HEK293T (cell line): ENCODE measurements at regions not wholly inside any gene's neighbourhood (a gene's known extent, or its start where the extent isn't known, plus 50 kb on each side); places are given as distances from the start of the nearest gene placed in this dataset.

ENCODE experiments used
- CTCF ChIA-PET: fragments of 350-600 bp; formaldehyde crosslinking; extraction: SDS; loops from one replicate; lab custom pipeline; 2021; ENCODE audit warnings: antibody characterized with exemption, inconsistent platforms; lab: Yijun Ruan, JAX
- POLR2A ChIA-PET: fragments of 350-600 bp; formaldehyde crosslinking; extraction: SDS; loops from one replicate; lab custom pipeline; 2020; ENCODE audit warnings: antibody characterized with exemption, inconsistent platforms; lab: Yijun Ruan, JAX
- DNase-seq: peaks from one replicate; pipeline ENCODE4 v3.0.0; 2012; ENCODE audit warnings: mixed read lengths; ENCODE audit errors: extremely low spot score
- ARNT ChIP-seq: fragments of 450-650 bp; IDR thresholded peaks from 2 replicates; pipeline ENCODE4 v1.6.1; 2017; ENCODE audit warnings: mild to moderate bottlenecking
- BHLHE40 ChIP-seq: fragments of 450-650 bp; IDR thresholded peaks from 2 replicates; pipeline ENCODE4 v1.6.1; 2016; ENCODE audit warnings: mild to moderate bottlenecking, moderate library complexity, borderline replicate concordance
- CTBP1 ChIP-seq: fragments of 450-650 bp; IDR thresholded peaks from 2 replicates; pipeline ENCODE4 v1.6.1; 2016; ENCODE audit warnings: borderline replicate concordance
- ELF4 ChIP-seq: fragments of 450-650 bp; IDR thresholded peaks from 2 replicates; pipeline ENCODE4 v1.6.1; 2017; ENCODE audit warnings: antibody characterized with exemption
- FOXA1 ChIP-seq: fragments of 450-650 bp; IDR thresholded peaks from 2 replicates; pipeline ENCODE4 v1.6.1; 2016; ENCODE audit warnings: mild to moderate bottlenecking
- FOXK2 ChIP-seq: fragments of 450-650 bp; IDR thresholded peaks from 2 replicates; pipeline ENCODE4 v1.6.1; 2016; ENCODE audit warnings: mild to moderate bottlenecking
- FOXM1 ChIP-seq: fragments of 450-650 bp; IDR thresholded peaks from 2 replicates; pipeline ENCODE4 v1.6.1; 2017; ENCODE audit warnings: mild to moderate bottlenecking, borderline replicate concordance
- HDGF ChIP-seq: fragments of 450-650 bp; IDR thresholded peaks from 2 replicates; pipeline ENCODE4 v1.6.1; 2017; ENCODE audit warnings: antibody characterized with exemption, borderline replicate concordance
- L3MBTL2 ChIP-seq: fragments of 450-650 bp; conservative IDR thresholded peaks from 2 replicates; pipeline ENCODE4 v1.6.1; 2016; ENCODE audit warnings: mild to moderate bottlenecking
- LEF1 ChIP-seq: fragments of 450-650 bp; IDR thresholded peaks from 2 replicates; pipeline ENCODE4 v1.6.1; 2017; ENCODE audit warnings: mild to moderate bottlenecking, borderline replicate concordance
- NFRKB ChIP-seq: fragments of 450-650 bp; IDR thresholded peaks from 2 replicates; pipeline ENCODE4 v1.6.1; 2016; ENCODE audit warnings: mild to moderate bottlenecking, moderate library complexity
- SP1 ChIP-seq: fragments of 450-650 bp; IDR thresholded peaks from 2 replicates; pipeline ENCODE4 v1.6.1; 2017
- SUZ12 ChIP-seq: fragments of 450-650 bp; IDR thresholded peaks from 2 replicates; pipeline ENCODE4 v1.6.1; 2016; ENCODE audit warnings: mild to moderate bottlenecking
- TARDBP ChIP-seq: fragments of 450-650 bp; IDR thresholded peaks from 2 replicates; pipeline ENCODE4 v1.6.1; 2016
- ZNF384 ChIP-seq: fragments of 450-650 bp; IDR thresholded peaks from 2 replicates; pipeline ENCODE4 v1.6.1; 2016
- TF ChIP-seq, protein P1 (sequence below): fragments of 450-650 bp; IDR thresholded peaks from 2 replicates; pipeline ENCODE4 v1.6.1; 2016

DNA sequence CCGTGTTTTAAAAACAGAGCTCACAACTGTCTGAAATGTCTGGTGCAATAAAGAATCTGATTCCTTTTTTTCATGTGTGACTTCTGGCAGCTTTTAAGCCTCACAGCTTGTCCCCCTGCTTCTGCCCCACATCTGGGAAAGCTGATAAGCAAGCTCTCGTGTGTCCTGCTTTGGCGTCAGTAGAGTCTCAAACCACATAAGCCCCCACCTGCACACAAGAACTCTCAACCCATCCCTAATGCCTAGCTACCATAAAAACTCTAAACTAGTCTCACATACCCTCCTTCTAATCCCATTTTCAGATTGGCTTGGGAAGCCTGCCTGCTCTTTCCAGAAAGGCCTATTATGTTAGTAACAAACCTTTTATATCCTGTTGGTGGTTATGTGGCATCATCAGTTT, 94.6 kb upstream of the DAB1 start:
- CTCF ChIA-PET, result no interaction called here
- no peak for DNase-seq
- POLR2A ChIA-PET, result no interaction called here
- TF ChIP-seq FOXA1 (no peak), SUZ12 (no peak), HDGF (no peak), L3MBTL2 (no peak), ZNF384 (no peak), LEF1 (no peak), CTBP1 (no peak), NFRKB (no peak), ELF4 (no peak), TARDBP (no peak)

DNA sequence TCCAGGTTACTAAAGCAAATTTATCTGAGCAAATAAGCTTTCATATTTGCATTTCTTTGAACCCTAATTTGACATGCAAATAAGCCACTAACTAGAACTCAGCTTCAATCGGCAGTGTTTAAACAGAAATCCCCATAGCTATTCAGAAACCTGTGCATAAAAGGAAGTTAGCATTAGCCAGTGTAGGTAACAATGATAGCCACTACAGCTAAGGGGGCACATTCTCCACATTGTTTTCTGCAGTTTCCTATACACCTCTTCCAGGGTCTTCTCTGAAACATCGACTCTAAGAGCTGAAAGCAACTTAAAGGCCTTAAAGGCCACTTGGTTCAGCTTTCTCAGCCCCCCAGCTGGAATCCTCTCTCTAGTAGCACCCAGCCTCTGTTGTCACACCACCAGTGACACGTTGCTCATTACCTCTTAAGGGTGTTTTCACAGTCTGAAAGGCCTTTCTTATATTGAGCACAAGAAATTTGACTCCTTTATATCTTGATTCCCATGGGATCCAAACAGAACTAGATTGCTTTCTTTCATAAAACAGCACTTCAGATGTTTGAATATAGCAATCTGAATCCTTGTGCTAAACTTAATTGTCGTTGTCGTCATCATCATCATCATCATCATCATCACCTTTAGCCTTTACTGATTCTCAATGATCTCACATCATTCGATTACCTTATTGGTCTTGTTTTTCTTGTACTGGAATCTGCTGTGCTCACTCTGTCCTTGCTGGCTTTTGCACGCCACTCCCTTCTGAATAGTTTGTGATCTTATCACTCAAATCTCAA, 93.9 kb upstream of the DAB1 start:
- POLR2A ChIA-PET, result no interaction called here
- DNase-seq, result no peak
- no peak for TF ChIP-seq SUZ12
- no peak for TF ChIP-seq BHLHE40
- CTCF ChIA-PET, result no interaction called here

- ChIA-PET CTCF (no interaction called here), POLR2A (no interaction called here)
- DNase-seq, result no peak
Measured at GRCh38 chr1:57512386-57512785, 88.5 kb upstream of the DAB1 start.

GRCh38 chr1:57506941-57507340, 83.1 kb upstream of the DAB1 start:
- TF ChIP-seq SUZ12, result no peak
- TF ChIP-seq BHLHE40, result no peak
- TF ChIP-seq LEF1, result no peak
- TF ChIP-seq NFRKB, result no peak
- TF ChIP-seq TARDBP, result no peak
- TF ChIP-seq HDGF, result no peak
- TF ChIP-seq ZNF384, result no peak
- no peak for TF ChIP-seq ARNT
- ChIA-PET CTCF (no interaction called here), POLR2A (no interaction called here)
- DNase-seq, result no peak

More at GRCh38 chr1:57512386-57512785, 88.5 kb upstream of the DAB1 start:
- no peak for TF ChIP-seq HDGF
- TF ChIP-seq L3MBTL2, result no peak
- no peak for TF ChIP-seq FOXA1
- no peak for TF ChIP-seq TARDBP
- no peak for TF ChIP-seq CTBP1
- no peak for TF ChIP-seq NFRKB
- no peak for TF ChIP-seq SUZ12
- TF ChIP-seq FOXM1, result no peak
- TF ChIP-seq ELF4, result no peak
- TF ChIP-seq ZNF384, result no peak
- TF ChIP-seq FOXK2, result no peak
- TF ChIP-seq, protein P1, sequence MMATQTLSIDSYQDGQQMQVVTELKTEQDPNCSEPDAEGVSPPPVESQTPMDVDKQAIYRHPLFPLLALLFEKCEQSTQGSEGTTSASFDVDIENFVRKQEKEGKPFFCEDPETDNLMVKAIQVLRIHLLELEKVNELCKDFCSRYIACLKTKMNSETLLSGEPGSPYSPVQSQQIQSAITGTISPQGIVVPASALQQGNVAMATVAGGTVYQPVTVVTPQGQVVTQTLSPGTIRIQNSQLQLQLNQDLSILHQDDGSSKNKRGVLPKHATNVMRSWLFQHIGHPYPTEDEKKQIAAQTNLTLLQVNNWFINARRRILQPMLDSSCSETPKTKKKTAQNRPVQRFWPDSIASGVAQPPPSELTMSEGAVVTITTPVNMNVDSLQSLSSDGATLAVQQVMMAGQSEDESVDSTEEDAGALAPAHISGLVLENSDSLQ, result no peak
- no peak for TF ChIP-seq SP1
- TF ChIP-seq ARNT, result no peak
- no peak for TF ChIP-seq LEF1
- TF ChIP-seq BHLHE40, result no peak

DNA sequence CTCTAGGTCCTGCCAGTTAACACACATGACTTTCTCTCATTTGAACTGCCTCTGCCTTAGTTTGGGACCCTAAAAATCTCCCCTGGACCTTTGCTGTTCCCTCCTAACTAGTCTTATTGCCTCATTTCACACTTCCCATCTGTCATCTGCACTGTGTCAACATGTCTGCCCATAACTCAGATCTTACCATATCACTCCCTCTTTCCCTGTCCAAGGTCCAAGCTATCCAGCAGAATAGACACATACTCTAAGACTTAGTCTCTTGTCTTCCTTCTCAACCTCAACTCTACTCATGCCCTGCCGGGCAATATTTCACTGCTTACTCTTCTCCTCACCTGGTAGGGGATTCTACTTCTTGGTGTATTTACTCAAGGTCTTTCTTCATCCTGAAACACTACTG, 79.5 kb upstream of the DAB1 start:
- CTCF ChIA-PET, result no interaction called here
- TF ChIP-seq FOXA1 (no peak), SUZ12 (no peak), LEF1 (no peak), FOXK2 (no peak), NFRKB (no peak), FOXM1 (no peak), L3MBTL2 (no peak), TARDBP (no peak), ARNT (no peak)

DNA sequence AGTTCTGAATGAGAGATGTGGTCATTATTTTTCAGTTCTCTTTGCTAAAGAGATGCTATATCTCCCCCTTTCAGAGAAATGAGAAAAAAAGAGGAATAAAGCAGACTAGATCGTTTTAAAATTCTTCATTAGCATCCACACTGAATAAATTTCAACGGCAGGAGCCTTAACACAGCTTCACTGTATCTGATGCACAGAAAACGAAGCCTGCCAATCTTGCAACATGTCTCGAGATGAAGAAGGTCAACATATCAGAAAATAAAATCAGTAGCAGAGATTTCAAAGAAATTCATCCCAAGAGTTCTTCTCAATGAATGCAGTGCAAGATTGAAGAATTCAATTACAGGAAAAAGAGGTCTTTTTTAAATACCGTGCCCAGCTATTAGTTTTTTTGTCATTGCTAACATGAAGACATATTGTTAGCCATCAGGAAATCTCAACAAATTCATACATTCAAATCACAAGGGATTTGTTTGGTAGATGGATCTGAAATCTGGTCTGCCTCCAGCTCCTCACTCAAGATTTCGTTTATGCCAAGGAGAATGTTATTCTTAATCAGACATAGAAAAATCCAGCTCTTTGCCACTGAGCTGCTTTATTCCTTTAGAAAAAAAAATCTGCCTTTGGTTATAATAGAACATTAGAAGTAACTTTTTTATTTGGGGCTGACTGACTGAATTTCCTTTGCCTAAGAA, 76.4 kb upstream of the DAB1 start:
- POLR2A ChIA-PET, result no interaction called here
- no peak for DNase-seq
- CTCF ChIA-PET, result interaction anchor here (0.6 kb wide), 2 partner anchors 11 to 60 kb away, joined by 3 to 4 read pairs; no protein-coding TSS in a partner anchor
- TF ChIP-seq FOXK2 (no peak), NFRKB (no peak), L3MBTL2 (no peak), CTBP1 (no peak), ARNT (no peak), FOXA1 (no peak), ZNF384 (no peak), ELF4 (no peak), SP1 (no peak), HDGF (no peak), SUZ12 (no peak), LEF1 (no peak), FOXM1 (no peak), BHLHE40 (no peak), TARDBP (no peak)
- TF ChIP-seq, protein P1, result no peak

More for the DNA sequence above, 79.5 kb upstream of the DAB1 start:
- POLR2A ChIA-PET, result no interaction called here
- DNase-seq, result no peak

GRCh38 chr1:57494530-57495079, 70.7 kb upstream of the DAB1 start:
- CTCF ChIA-PET, result no interaction called here
- TF ChIP-seq SP1, result no peak
- no peak for TF ChIP-seq ARNT
- no peak for TF ChIP-seq TARDBP
- no peak for TF ChIP-seq HDGF
- TF ChIP-seq SUZ12, result no peak
- no peak for TF ChIP-seq FOXA1
- TF ChIP-seq NFRKB, result no peak
- TF ChIP-seq L3MBTL2, result no peak
- TF ChIP-seq, protein P1, result no peak
- TF ChIP-seq CTBP1, result no peak
- no peak for TF ChIP-seq ELF4
- no peak for TF ChIP-seq BHLHE40
- TF ChIP-seq FOXK2, result no peak
- TF ChIP-seq LEF1, result no peak
- POLR2A ChIA-PET, result no interaction called here

More at GRCh38 chr1:57494530-57495079, 70.7 kb upstream of the DAB1 start:
- DNase-seq, result no peak
